ENCODE measurements at regions not wholly inside any gene's neighbourhood (a gene's known extent, or its start where the extent isn't known, plus 50 kb on each side); places are given as distances from the start of the nearest gene placed in this dataset.

DNA sequence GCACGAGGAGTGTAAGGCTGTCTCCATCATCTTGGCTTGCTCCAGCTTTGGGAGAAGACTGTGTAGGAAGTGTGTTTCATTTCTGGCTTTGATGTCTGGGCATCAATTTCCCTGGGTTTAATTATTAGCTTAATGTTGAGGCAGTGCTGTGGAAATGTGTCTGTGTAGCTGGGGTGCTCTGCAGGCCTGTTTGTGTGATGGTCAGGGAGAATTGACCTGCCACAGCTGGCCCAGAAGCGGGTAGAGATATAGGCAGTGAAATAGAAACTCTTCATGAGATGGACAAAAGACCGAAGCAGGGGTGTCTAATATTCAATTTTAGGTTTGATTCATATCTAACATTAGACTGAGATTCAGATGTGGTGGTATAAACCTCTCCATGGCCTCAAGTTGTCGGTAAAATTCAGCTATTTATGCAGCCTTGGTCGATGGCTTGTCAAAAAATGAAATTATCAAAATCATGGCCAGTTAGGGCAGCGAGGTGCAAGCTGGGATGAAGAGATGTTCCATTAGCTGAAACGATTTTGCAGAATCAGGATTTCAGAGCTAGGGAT, 95.3 kb upstream of the SNX9 start:
- no peaks in the 10 kb centered on the region for H3K27me3 ChIP-seq (ENCODE audit: insufficient read depth, low read depth)
- H3K27ac ChIP-seq, result no peak overlapping the region
- H2AFZ ChIP-seq (ENCODE audit: low read depth), result no peak overlapping the region
- H3K9ac ChIP-seq, result no peak overlapping the region
- H3K79me2 ChIP-seq (ENCODE audit: insufficient read depth, low read depth), result no peaks in the 10 kb centered on the region
- H3K36me3 ChIP-seq (ENCODE audit: insufficient read depth), result no peaks in the 10 kb centered on the region
- TF ChIP-seq, protein P1, sequence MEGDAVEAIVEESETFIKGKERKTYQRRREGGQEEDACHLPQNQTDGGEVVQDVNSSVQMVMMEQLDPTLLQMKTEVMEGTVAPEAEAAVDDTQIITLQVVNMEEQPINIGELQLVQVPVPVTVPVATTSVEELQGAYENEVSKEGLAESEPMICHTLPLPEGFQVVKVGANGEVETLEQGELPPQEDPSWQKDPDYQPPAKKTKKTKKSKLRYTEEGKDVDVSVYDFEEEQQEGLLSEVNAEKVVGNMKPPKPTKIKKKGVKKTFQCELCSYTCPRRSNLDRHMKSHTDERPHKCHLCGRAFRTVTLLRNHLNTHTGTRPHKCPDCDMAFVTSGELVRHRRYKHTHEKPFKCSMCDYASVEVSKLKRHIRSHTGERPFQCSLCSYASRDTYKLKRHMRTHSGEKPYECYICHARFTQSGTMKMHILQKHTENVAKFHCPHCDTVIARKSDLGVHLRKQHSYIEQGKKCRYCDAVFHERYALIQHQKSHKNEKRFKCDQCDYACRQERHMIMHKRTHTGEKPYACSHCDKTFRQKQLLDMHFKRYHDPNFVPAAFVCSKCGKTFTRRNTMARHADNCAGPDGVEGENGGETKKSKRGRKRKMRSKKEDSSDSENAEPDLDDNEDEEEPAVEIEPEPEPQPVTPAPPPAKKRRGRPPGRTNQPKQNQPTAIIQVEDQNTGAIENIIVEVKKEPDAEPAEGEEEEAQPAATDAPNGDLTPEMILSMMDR (conservative IDR thresholded peaks at IDR 0.05; ENCODE audit: low read depth, low read length), result no peak
- no peak overlapping the region for H3K4me3 ChIP-seq (IDR thresholded peaks at IDR 0.05; ENCODE audit: insufficient read depth, low read depth, low read length)
- H3K4me1 ChIP-seq (ENCODE audit: low read depth, poor library complexity, severe bottlenecking), result no peaks in the 10 kb centered on the region
- H3K4me2 ChIP-seq, result no peak overlapping the region
- no peaks in the 10 kb centered on the region for H4K20me1 ChIP-seq (ENCODE audit: insufficient read depth)

DNA sequence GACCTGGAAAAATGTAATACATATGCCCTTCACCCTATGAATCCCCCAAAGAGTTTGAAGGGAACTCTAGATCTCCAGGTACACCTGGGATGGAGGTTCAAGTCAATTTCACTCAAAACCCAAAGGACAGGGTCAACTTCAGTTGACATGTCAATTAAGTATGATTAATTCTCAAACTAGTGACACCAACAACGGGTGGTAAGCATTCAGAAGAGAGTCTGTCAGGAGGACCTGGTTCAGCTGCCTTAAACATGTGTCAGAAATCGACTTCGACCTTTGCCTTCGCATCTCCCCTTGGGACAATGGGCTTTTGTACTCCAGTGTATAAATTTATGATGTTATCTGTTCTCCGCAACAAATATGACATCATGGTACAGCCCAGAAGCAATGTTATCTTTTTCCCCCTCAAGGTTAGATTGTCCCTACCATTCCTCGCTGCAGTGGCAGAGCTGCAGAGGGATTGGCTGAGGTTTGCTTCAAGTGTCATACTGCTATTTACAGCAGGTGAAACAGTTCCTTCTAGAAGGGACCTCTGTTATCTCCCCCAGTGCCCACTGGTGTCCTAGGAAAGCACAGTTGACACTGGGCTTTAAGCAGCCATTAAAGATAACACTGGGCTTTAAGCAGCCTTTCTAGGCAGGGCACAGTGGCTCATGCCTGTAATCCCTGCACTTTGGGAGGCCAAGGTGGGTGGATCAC, 94.7 kb upstream of the SNX9 start:
- Histone ChIP-seq H2AFZ (ENCODE audit: low read depth) (no peak overlapping the region), H3K4me2 (no peak overlapping the region), H3K27me3 (ENCODE audit: insufficient read depth, low read depth) (no peaks in the 10 kb centered on the region), H3K36me3 (ENCODE audit: insufficient read depth) (no peaks in the 10 kb centered on the region), H3K4me1 (ENCODE audit: low read depth, poor library complexity, severe bottlenecking) (no peaks in the 10 kb centered on the region), H3K27ac (no peak overlapping the region), H3K79me2 (ENCODE audit: insufficient read depth, low read depth) (no peaks in the 10 kb centered on the region), H4K20me1 (ENCODE audit: insufficient read depth) (no peaks in the 10 kb centered on the region), H3K9ac (no peak overlapping the region), H3K4me3 (IDR thresholded peaks at IDR 0.05; ENCODE audit: insufficient read depth, low read depth, low read length) (no peak overlapping the region)
- TF ChIP-seq, protein P1 (conservative IDR thresholded peaks at IDR 0.05; ENCODE audit: low read depth, low read length), result no peak

DNA sequence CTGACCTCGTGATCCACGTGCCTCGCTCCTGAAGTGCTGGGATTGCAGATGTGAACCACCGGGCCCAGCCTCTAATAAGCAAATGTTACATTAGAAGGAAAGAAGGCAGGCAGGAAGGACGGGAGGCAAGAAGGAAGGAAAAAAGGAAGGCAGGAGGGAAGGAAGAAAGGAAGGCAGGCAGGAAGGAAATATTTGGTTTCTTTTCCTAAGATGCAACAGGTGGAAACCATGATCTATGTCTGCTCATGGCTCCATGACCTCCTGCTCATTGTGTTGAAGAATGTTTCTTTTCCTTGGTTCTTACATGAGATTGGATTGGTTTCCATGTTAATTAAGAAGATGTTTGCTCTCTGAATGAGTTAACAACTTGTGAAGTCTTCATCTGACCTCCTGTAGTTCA, 91.8 kb upstream of the SNX9 start:
- Histone ChIP-seq H3K4me3 (IDR thresholded peaks at IDR 0.05; ENCODE audit: insufficient read depth, low read depth, low read length) (no peak overlapping the region), H3K36me3 (ENCODE audit: insufficient read depth) (no peaks in the 10 kb centered on the region), H3K9ac (no peak overlapping the region), H4K20me1 (ENCODE audit: insufficient read depth) (no peaks in the 10 kb centered on the region), H3K27me3 (ENCODE audit: insufficient read depth, low read depth) (no peaks in the 10 kb centered on the region), H3K79me2 (ENCODE audit: insufficient read depth, low read depth) (no peaks in the 10 kb centered on the region), H3K4me1 (ENCODE audit: low read depth, poor library complexity, severe bottlenecking) (no peaks in the 10 kb centered on the region), H3K4me2 (no peak overlapping the region), H2AFZ (ENCODE audit: low read depth) (no peak overlapping the region), H3K27ac (no peak overlapping the region)
- TF ChIP-seq, protein P1 (conservative IDR thresholded peaks at IDR 0.05; ENCODE audit: low read depth, low read length), result no peak

DNA sequence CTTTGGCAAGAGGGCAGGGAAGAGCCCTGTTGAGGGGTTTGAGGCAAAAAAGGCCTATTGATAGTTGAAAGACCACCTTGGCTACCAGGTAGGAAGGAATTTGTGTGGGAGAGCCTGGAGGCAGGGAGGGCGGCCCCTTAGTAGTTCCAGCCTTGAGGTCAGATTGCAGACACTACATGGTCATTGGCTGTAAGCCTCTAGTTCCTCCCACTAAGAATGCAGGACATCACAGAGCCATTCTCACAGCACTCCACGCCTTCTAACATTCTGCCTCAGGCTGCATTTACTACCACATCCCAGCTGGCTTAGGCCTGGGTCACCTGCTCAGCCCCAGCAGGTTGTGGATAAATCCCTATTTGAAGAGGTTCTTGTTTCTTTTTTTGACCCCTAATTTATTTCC, 91.0 kb upstream of the SNX9 start:
- H4K20me1 ChIP-seq (ENCODE audit: insufficient read depth), result no peaks in the 10 kb centered on the region
- H2AFZ ChIP-seq (ENCODE audit: low read depth), result no peak overlapping the region
- H3K27me3 ChIP-seq (ENCODE audit: insufficient read depth, low read depth), result no peaks in the 10 kb centered on the region
- no peaks in the 10 kb centered on the region for H3K79me2 ChIP-seq (ENCODE audit: insufficient read depth, low read depth)
- H3K4me3 ChIP-seq (IDR thresholded peaks at IDR 0.05; ENCODE audit: insufficient read depth, low read depth, low read length), result no peak overlapping the region
- no peak overlapping the region for H3K9ac ChIP-seq
- H3K4me1 ChIP-seq (ENCODE audit: low read depth, poor library complexity, severe bottlenecking), result no peaks in the 10 kb centered on the region
- no peaks in the 10 kb centered on the region for H3K36me3 ChIP-seq (ENCODE audit: insufficient read depth)
- no peak overlapping the region for H3K27ac ChIP-seq
- no peak overlapping the region for H3K4me2 ChIP-seq
- TF ChIP-seq, protein P1 (conservative IDR thresholded peaks at IDR 0.05; ENCODE audit: low read depth, low read length), result no peak

All from KMS-11 (cell line).